KBM-7 (cell line): ENCODE measurements at regions not wholly inside any gene's neighbourhood (a gene's known extent, or its start where the extent isn't known, plus 50 kb on each side); places are given as distances from the start of the nearest gene placed in this dataset.

Experiments used
- DNase-seq: peaks from one replicate; pipeline ENCODE4 v3.0.0-alpha.2; 2015
- in situ Hi-C: fragments of 300-500 bp; cut with MboI; formaldehyde crosslinking; loops from 2 replicates; pipeline ENCODE4 v1.14.3; 2020; ENCODE audit warnings: low sequenced_read_pairs, low pct_unique_long_range_greater_than_20kb, mixed read lengths

- no peak for DNase-seq
- in situ Hi-C loops, result no loop called here
Measured at GRCh38 chr10:47098964-47099363, 187.7 kb downstream of the PTPN20 start.

- in situ Hi-C loops, result no loop called here
- DNase-seq, result no peak
Measured at GRCh38 chr10:47099474-47099873, 188.2 kb downstream of the PTPN20 start.

- no peak for DNase-seq
- in situ Hi-C loops, result no loop called here
Measured at GRCh38 chr10:47101196-47101595, 190.0 kb downstream of the PTPN20 start.

GRCh38 chr10:47101807-47102206 lies 190.6 kb downstream of the PTPN20 start:
- no peak for DNase-seq
- in situ Hi-C loops, result no loop called here

GRCh38 chr10:47104151-47104605 lies 192.9 kb downstream of the PTPN20 start:
- no peak for DNase-seq

GRCh38 chr10:47104786-47105385 lies 193.7 kb downstream of the PTPN20 start:
- peak; percentile 4 for DNase-seq
- in situ Hi-C loops, result no loop called here

More at GRCh38 chr10:47104151-47104605, 192.9 kb downstream of the PTPN20 start:
- in situ Hi-C loops, result no loop called here

- DNase-seq, result no peak
- in situ Hi-C loops, result no loop called here
Measured at GRCh38 chr10:47107007-47107747, 192.8 kb upstream of the GDF10 start.

GRCh38 chr10:47109906-47110305 lies 190.1 kb upstream of the GDF10 start:
- in situ Hi-C loops, result no loop called here
- no peak for DNase-seq

- DNase-seq, result no peak
- in situ Hi-C loops, result no loop called here
Measured at GRCh38 chr10:47111329-47111862, 188.6 kb upstream of the GDF10 start.

- DNase-seq, result no peak
- in situ Hi-C loops, result no loop called here
Measured at GRCh38 chr10:47112612-47113011, 187.4 kb upstream of the GDF10 start.

- DNase-seq, result no peak
- in situ Hi-C loops, result no loop called here
Measured at GRCh38 chr10:47113907-47114500, 186.0 kb upstream of the GDF10 start.

- DNase-seq, result no peak
- in situ Hi-C loops, result no loop called here
Measured at GRCh38 chr10:47114680-47115186, 185.3 kb upstream of the GDF10 start.

- DNase-seq, result no peak
- in situ Hi-C loops, result no loop called here
Measured at GRCh38 chr10:47115322-47115721, 184.7 kb upstream of the GDF10 start.

GRCh38 chr10:47116445-47116844 lies 183.6 kb upstream of the GDF10 start:
- in situ Hi-C loops, result no loop called here
- no peak for DNase-seq

GRCh38 chr10:47118326-47118725 lies 181.7 kb upstream of the GDF10 start:
- in situ Hi-C loops, result no loop called here
- no peak for DNase-seq

- DNase-seq, result no peak
- in situ Hi-C loops, result no loop called here
Measured at GRCh38 chr10:47121336-47121735, 178.7 kb upstream of the GDF10 start.

- no peak for DNase-seq
- in situ Hi-C loops, result no loop called here
Measured at GRCh38 chr10:47123716-47124288, 176.2 kb upstream of the GDF10 start.

GRCh38 chr10:47127188-47127785 lies 172.7 kb upstream of the GDF10 start:
- in situ Hi-C loops, result no loop called here
- DNase-seq, result peak; percentile 33

- in situ Hi-C loops, result no loop called here
- DNase-seq, result no peak
Measured at GRCh38 chr10:47130491-47130890, 169.5 kb upstream of the GDF10 start.
